Smooth muscle cell (in vitro differentiated cells): ENCODE measurements at regions not wholly inside any gene's neighbourhood (a gene's known extent, or its start where the extent isn't known, plus 50 kb on each side); places are given as distances from the start of the nearest gene placed in this dataset.

Source experiments
- DNase-seq: peaks from one replicate; lab custom pipeline; 2025; ENCODE audit not compliant: unreplicated experiment; lab: John Stamatoyannopoulos, UW
- H2AFZ ChIP-seq: fragments of 200-600 bp; sonication (generic); 2 replicates; pipeline ENCODE4 v1.6.0; 2016; ENCODE audit warnings: antibody characterized with exemption, low read depth, mild to moderate bottlenecking
- H3F3A ChIP-seq: fragments of 200-600 bp; sonication (generic); 2 replicates; pipeline ENCODE4 v1.6.0; 2017; ENCODE audit warnings: antibody characterized with exemption, low read depth
- H3K27ac ChIP-seq: fragments of 200-600 bp; sonication (generic); 2 replicates; pipeline ENCODE4 v1.5.1; 2016; ENCODE audit warnings: low read depth, mild to moderate bottlenecking
- H3K27me3 ChIP-seq: fragments of 200-600 bp; sonication (generic); 2 replicates; pipeline ENCODE4 v1.6.1; 2016; ENCODE audit warnings: low read depth, mild to moderate bottlenecking
- H3K36me3 ChIP-seq: fragments of 200-600 bp; sonication (generic); 2 replicates; pipeline ENCODE4 v1.5.1; 2016; ENCODE audit warnings: low read depth
- H3K4me1 ChIP-seq: fragments of 200-600 bp; sonication (generic); 2 replicates; pipeline ENCODE4 v1.5.1; 2016; ENCODE audit warnings: low read depth
- H3K4me2 ChIP-seq: fragments of 200-600 bp; sonication (generic); 2 replicates; pipeline ENCODE4 v1.6.0; 2016; ENCODE audit warnings: mild to moderate bottlenecking
- H3K4me3 ChIP-seq: fragments of 200-600 bp; sonication (generic); 2 replicates; pipeline ENCODE4 v1.5.1; 2016; ENCODE audit warnings: mild to moderate bottlenecking
- H3K79me2 ChIP-seq: fragments of 200-600 bp; sonication (generic); 2 replicates; pipeline ENCODE4 v1.6.0; 2016; ENCODE audit warnings: low read depth, mild to moderate bottlenecking
- H3K9ac ChIP-seq: fragments of 200-600 bp; sonication (generic); 2 replicates; pipeline ENCODE4 v1.6.0; 2016; ENCODE audit warnings: low read depth
- H3K9me3 ChIP-seq: fragments of 200-600 bp; sonication (generic); replicated peaks from 2 replicates; pipeline ENCODE4 v1.5.1; 2016; ENCODE audit warnings: low read depth
- H4K20me1 ChIP-seq: fragments of 200-600 bp; sonication (generic); 2 replicates; pipeline ENCODE4 v1.6.0; 2016; ENCODE audit warnings: low read depth
- WGBS: methylation state at CpG from one replicate; pipeline ENCODE4 v1.1.7; 2016; ENCODE audit warnings: low lambda C conversion rate; 5-methylcytosine and 5-hydroxymethylcytosine counted together
- TF ChIP-seq, protein P1 (sequence below): fragments of 200-600 bp; sonication (generic); IDR thresholded peaks from 2 replicates; pipeline ENCODE4 v1.5.1; 2017; ENCODE audit warnings: borderline replicate concordance, mild to moderate bottlenecking, antibody characterized with exemption; ENCODE audit not compliant: insufficient read depth, poor library complexity, severe bottlenecking

DNA sequence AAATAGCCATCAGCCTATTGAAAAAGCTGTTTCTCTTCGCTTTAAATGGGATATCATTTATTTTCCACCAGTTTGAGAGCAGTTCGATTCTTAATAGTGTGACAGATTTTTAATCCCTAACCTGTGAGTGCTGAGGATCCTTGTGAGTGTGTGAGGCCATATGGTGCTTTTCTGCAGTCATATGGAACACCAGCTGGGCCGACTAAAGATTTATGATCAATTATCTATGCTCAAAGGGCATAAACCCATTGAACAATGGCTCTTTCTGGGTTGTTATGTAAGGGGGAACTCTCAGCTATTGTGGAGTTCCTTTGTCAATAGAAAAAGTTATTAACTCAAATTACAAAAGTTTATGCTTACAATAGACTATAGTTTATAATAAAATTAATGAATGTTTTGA is 1003.6 kb downstream of the FAT4 start:
- Histone ChIP-seq H3K79me2 (no peaks in the 10 kb centered on the region), H3K4me3 (no peak overlapping the region), H4K20me1 (no peaks in the 10 kb centered on the region), H3K36me3 (no peaks in the 10 kb centered on the region), H3K9ac (no peak overlapping the region), H3K27ac (no peak overlapping the region), H3F3A (no peaks in the 10 kb centered on the region), H3K27me3 (no peaks in the 10 kb centered on the region), H2AFZ (no peak overlapping the region), H3K9me3 (no peaks in the 10 kb centered on the region), H3K4me1 (no peaks in the 10 kb centered on the region), H3K4me2 (no peak overlapping the region)
- TF ChIP-seq, protein P1, sequence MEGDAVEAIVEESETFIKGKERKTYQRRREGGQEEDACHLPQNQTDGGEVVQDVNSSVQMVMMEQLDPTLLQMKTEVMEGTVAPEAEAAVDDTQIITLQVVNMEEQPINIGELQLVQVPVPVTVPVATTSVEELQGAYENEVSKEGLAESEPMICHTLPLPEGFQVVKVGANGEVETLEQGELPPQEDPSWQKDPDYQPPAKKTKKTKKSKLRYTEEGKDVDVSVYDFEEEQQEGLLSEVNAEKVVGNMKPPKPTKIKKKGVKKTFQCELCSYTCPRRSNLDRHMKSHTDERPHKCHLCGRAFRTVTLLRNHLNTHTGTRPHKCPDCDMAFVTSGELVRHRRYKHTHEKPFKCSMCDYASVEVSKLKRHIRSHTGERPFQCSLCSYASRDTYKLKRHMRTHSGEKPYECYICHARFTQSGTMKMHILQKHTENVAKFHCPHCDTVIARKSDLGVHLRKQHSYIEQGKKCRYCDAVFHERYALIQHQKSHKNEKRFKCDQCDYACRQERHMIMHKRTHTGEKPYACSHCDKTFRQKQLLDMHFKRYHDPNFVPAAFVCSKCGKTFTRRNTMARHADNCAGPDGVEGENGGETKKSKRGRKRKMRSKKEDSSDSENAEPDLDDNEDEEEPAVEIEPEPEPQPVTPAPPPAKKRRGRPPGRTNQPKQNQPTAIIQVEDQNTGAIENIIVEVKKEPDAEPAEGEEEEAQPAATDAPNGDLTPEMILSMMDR: no peak
- WGBS: 93% methylated on average over 3 of the region's 3 CpGs
- no peak for DNase-seq

DNA sequence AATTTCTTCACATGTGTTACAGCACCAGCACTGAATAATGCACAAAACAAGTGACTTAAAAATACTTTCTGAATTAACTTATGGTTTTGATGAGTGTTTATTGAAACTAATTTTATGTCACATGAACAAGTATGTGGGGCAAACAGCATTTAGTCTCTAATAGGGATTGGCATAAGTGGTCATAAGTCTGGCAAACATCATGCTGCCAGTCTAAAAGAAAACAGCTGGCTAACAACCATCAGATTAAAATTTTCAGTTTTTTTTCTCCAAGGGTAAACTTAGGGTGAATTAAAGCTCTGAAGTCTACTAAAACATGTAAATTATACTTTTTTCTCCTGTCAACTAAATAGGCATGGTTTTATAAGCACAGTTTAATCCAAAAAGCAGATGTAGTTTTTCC is 1014.2 kb downstream of the FAT4 start:
- TF ChIP-seq, protein P1: no peak
- Histone ChIP-seq H3K4me3 (no peak overlapping the region), H3K9ac (no peak overlapping the region), H3F3A (no peaks in the 10 kb centered on the region), H3K27me3 (no peaks in the 10 kb centered on the region), H2AFZ (peak overlapping the region; percentile 27), H4K20me1 (no peaks in the 10 kb centered on the region), H3K27ac (no peak overlapping the region), H3K79me2 (no peaks in the 10 kb centered on the region), H3K4me2 (no peak overlapping the region), H3K4me1 (no peaks in the 10 kb centered on the region), H3K9me3 (no peaks in the 10 kb centered on the region), H3K36me3 (no peaks in the 10 kb centered on the region)
- DNase-seq: no peak

DNA sequence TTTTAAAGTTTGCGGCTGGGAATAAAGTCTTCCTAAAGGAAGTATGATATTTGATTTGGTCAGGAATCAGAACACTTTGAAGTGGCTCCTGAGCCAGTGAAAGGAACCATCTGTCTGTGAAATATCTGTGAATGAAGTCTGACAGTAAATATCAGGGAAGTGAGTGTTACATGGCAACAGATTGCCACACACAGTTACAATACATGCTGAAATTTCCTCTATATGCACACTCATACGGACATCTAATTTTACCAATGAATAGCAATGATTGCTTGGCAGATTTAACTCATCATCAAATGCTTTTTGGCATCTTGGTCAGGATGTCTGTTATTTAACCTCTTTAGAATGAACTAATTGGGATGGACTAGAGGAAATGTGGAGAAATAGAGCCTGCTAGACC is 1023.8 kb downstream of the FAT4 start:
- 80% methylated on average over 2 of the region's 2 CpGs for WGBS

DNA sequence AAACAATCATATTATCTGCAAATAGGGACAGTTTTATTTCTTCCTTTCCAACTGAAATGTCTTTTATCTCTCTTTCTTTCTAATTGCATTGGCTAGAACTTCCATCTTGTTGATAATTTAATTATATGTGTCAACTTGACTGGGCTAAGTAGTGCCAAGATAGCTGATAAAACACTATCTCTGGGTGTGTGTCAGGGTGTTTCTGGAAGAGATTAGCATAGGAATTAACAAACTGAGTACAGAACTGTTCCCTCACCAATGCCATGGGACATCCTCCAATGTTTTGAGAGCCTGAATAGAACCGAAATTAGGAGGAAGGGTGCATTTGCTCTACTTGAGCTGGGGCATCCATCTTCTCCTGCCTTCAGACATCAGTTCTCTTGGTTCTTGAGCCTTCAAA is 1027.2 kb downstream of the FAT4 start:
- Histone ChIP-seq H3K9me3 (no peaks in the 10 kb centered on the region), H3K79me2 (no peaks in the 10 kb centered on the region), H3F3A (no peaks in the 10 kb centered on the region), H4K20me1 (no peaks in the 10 kb centered on the region), H3K27me3 (no peaks in the 10 kb centered on the region), H3K9ac (no peak overlapping the region), H3K4me1 (no peaks in the 10 kb centered on the region), H3K27ac (no peak overlapping the region), H3K36me3 (no peaks in the 10 kb centered on the region), H3K4me3 (no peak overlapping the region), H2AFZ (no peak overlapping the region), H3K4me2 (no peak overlapping the region)
- TF ChIP-seq, protein P1: no peak
- DNase-seq: no peak
- WGBS: 73% methylated on average over 1 of the region's 1 CpG

More for the DNA sequence above, 1023.8 kb downstream of the FAT4 start:
- no peaks in the 10 kb centered on the region for H3K9me3 ChIP-seq
- TF ChIP-seq, protein P1: no peak
- H3K79me2 ChIP-seq: no peaks in the 10 kb centered on the region
- no peak overlapping the region for H3K27ac ChIP-seq
- no peak overlapping the region for H3K9ac ChIP-seq
- no peaks in the 10 kb centered on the region for H4K20me1 ChIP-seq
- H3F3A ChIP-seq: no peaks in the 10 kb centered on the region
- H3K4me2 ChIP-seq: no peak overlapping the region
- DNase-seq: no peak
- no peaks in the 10 kb centered on the region for H3K4me1 ChIP-seq
- H2AFZ ChIP-seq: peak overlapping the region; percentile 32
- H3K36me3 ChIP-seq: no peaks in the 10 kb centered on the region
- no peaks in the 10 kb centered on the region for H3K27me3 ChIP-seq
- H3K4me3 ChIP-seq: no peak overlapping the region
